GM12878 (cell line): ENCODE measurements at regions not wholly inside any gene's neighbourhood (a gene's known extent, or its start where the extent isn't known, plus 50 kb on each side); places are given as distances from the start of the nearest gene placed in this dataset.

Source experiments
- ATAC-seq: fragments of 200-7000 bp; cut with Tn5 transposase; 3 replicates; pipeline ENCODE4 v1.9.1; 2020; ENCODE audit warnings: mild to moderate bottlenecking, moderate library complexity
- BruUV-seq: library from RNA; stranded (reverse); fragments of 400-500 nt; replicated peaks from 2 replicates; lab custom pipeline; 2021; lab: Mats Ljungman, UMichigan
- CTCF ChIA-PET: fragments of 300-600 bp; sonication (Branson Sonifier 250); formaldehyde crosslinking; extraction: SDS; loops from one replicate; lab custom pipeline; 2021; ENCODE audit warnings: inconsistent platforms; lab: Yijun Ruan, JAX
- POLR2A ChIA-PET: fragments of 350-600 bp; formaldehyde crosslinking; extraction: SDS; loops from one replicate; lab custom pipeline; 2021; ENCODE audit warnings: inconsistent platforms; lab: Charles Lee
- RAD21 ChIA-PET: fragments of 300-600 bp; sonication (Branson Sonifier 250); formaldehyde crosslinking; loops from one replicate; lab custom pipeline; 2023; ENCODE audit warnings: antibody characterized with exemption; ENCODE audit not compliant: unreplicated experiment; lab: Charles Lee
- SMC1A ChIA-PET: fragments of 300-600 bp; sonication (Branson Sonifier 250); formaldehyde crosslinking; loops from one replicate; lab custom pipeline; 2023; ENCODE audit not compliant: unreplicated experiment, uncharacterized antibody; lab: Charles Lee
- DNase-seq: peaks from one replicate; pipeline ENCODE4 v3.0.0-alpha.2; 2011; ENCODE audit warnings: low read depth, low spot score
- FAIRE-seq: peaks from 3 replicates; lab custom pipeline; 2011; peaks lifted over from hg19 to GRCh38; lab: Jason Lieb, UNC
- H2AFZ ChIP-seq: 2 replicates; pipeline ENCODE4 v1.6.0; 2011; ENCODE audit warnings: low read depth, low read length, control low read depth; ENCODE audit not compliant: control insufficient read depth
- H3K27ac ChIP-seq: 2 replicates; pipeline ENCODE4 v1.5.1; 2011; ENCODE audit warnings: control low read depth; ENCODE audit not compliant: control insufficient read depth, insufficient read depth
- H3K27me3 ChIP-seq, 2 experiments: replicated peaks in 1 of 2; 2 replicates each; pipeline versions ENCODE4 v1.6.0 to v1.6.1; 2011; ENCODE audit warnings: low read length in 1 of 2; ENCODE audit not compliant: control insufficient read depth in 2 of 2, insufficient read depth in 2 of 2
- H3K36me3 ChIP-seq, 2 experiments: 2 replicates each; pipeline ENCODE4 v1.5.1; 2011; ENCODE audit warnings: low read length in 1 of 2; ENCODE audit not compliant: control insufficient read depth in 2 of 2, insufficient read depth in 2 of 2
- H3K4me1 ChIP-seq: 2 replicates; pipeline ENCODE4 v1.6.1; 2011; ENCODE audit warnings: mild to moderate bottlenecking, low read length, moderate library complexity, mixed read lengths; ENCODE audit not compliant: control insufficient read depth, insufficient read depth
- H3K4me2 ChIP-seq: 2 replicates; pipeline ENCODE4 v1.6.0; 2011; ENCODE audit warnings: control low read depth; ENCODE audit not compliant: control insufficient read depth, insufficient read depth
- H3K4me3 ChIP-seq: fragments of 200-600 bp; sonication (generic); 2 replicates; pipeline ENCODE4 v1.5.1; 2016
- H3K79me2 ChIP-seq: 2 replicates; pipeline ENCODE4 v1.6.0; 2011; ENCODE audit warnings: low read length; ENCODE audit not compliant: control insufficient read depth, insufficient read depth
- H3K9ac ChIP-seq: 2 replicates; pipeline ENCODE4 v1.8.0; 2011; ENCODE audit warnings: low read length, control low read depth, mixed read lengths; ENCODE audit not compliant: control insufficient read depth, insufficient read depth
- H3K9me3 ChIP-seq: replicated peaks from 3 replicates; pipeline ENCODE4 v1.5.1; 2011; ENCODE audit warnings: mild to moderate bottlenecking, low read length; ENCODE audit not compliant: control insufficient read depth, insufficient read depth
- H4K20me1 ChIP-seq: 2 replicates; pipeline ENCODE4 v1.6.0; 2011; ENCODE audit not compliant: control insufficient read depth, insufficient read depth
- CEBPB ChIP-seq, 2 experiments: fragments of 150-350 bp in 1 of 2; IDR thresholded peaks; 2 replicates each; pipeline ENCODE4 v1.6.1; 2012 to 2014; ENCODE audit warnings: low read depth in 2 of 2, low read length in 2 of 2, borderline replicate concordance in 1 of 2, inconsistent platforms in 1 of 2
- HDAC6 ChIP-seq: fragments of 200-600 bp; sonication (generic); IDR thresholded peaks from one replicate; pipeline ENCODE4 v1.8.0; 2017; ENCODE audit warnings: antibody characterized with exemption; ENCODE audit not compliant: unreplicated experiment
- KAT2A ChIP-seq: conservative IDR thresholded peaks from 2 replicates; pipeline ENCODE4 v1.6.1; 2011; ENCODE audit warnings: low read depth, low read length; ENCODE audit not compliant: control insufficient read depth
- MEF2B ChIP-seq: fragments of 450-650 bp; IDR thresholded peaks from 2 replicates; pipeline ENCODE4 v1.6.1; 2018; ENCODE audit warnings: mild to moderate bottlenecking, moderate library complexity; ENCODE audit not compliant: partially characterized antibody, poor library complexity, severe bottlenecking
- NFIC ChIP-seq: IDR thresholded peaks from 2 replicates; pipeline ENCODE4 v1.6.1; 2012; ENCODE audit warnings: low read depth, mild to moderate bottlenecking, inconsistent platforms, low read length, moderate library complexity
- NR2C1 ChIP-seq: fragments of 450-650 bp; IDR thresholded peaks from 2 replicates; pipeline ENCODE4 v1.6.1; 2017; ENCODE audit warnings: antibody characterized with exemption, mild to moderate bottlenecking, moderate library complexity
- RBBP5 ChIP-seq: fragments of 200-600 bp; sonication (generic); conservative IDR thresholded peaks from 2 replicates; pipeline ENCODE4 v1.6.1; 2016
- WGBS: methylation state at CpG from one replicate; pipeline ENCODE4 v1.1.6; 2016; ENCODE audit warnings: low lambda C conversion rate; ENCODE audit not compliant: insufficient replicate concordance, insufficient coverage; ENCODE audit errors: missing lambda C conversion rate; 5-methylcytosine and 5-hydroxymethylcytosine counted together
- in situ Hi-C: fragments of 300-500 bp; cut with MboI; formaldehyde crosslinking; loops from 9 replicates; pipeline ENCODE4 v1.14.3; 2018; ENCODE audit warnings: mixed read lengths
- intact Hi-C: fragments of 100-400 bp; cut with micrococcal nuclease; formaldehyde crosslinking; loops from one replicate; pipeline ENCODE4 v1.14.2; 2022; ENCODE audit not compliant: unreplicated experiment
- TF ChIP-seq, protein P1 (sequence below): IDR thresholded peaks from 2 replicates; pipeline ENCODE4 v1.6.1; 2011; ENCODE audit warnings: borderline replicate concordance, low read depth, mild to moderate bottlenecking, moderate library complexity, low read length; ENCODE audit not compliant: insufficient read depth, poor library complexity, severe bottlenecking
- TF ChIP-seq, protein P2 (sequence below): IDR thresholded peaks from 2 replicates; pipeline ENCODE4 v1.6.1; 2012; ENCODE audit warnings: improper control_type of control experiment, low read depth, low read length; ENCODE audit not compliant: insufficient replicate concordance
- TF ChIP-seq, protein P3 (sequence below): IDR thresholded peaks from 2 replicates; pipeline ENCODE4 v1.6.1; 2011; ENCODE audit warnings: low read depth, low read length, improper control_type of control experiment, borderline replicate concordance
- TF ChIP-seq, protein P4 (sequence below): fragments of 150-350 bp; IDR thresholded peaks from 2 replicates; pipeline ENCODE4 v1.6.1; 2014; ENCODE audit warnings: mild to moderate bottlenecking, low read depth, low read length

DNA sequence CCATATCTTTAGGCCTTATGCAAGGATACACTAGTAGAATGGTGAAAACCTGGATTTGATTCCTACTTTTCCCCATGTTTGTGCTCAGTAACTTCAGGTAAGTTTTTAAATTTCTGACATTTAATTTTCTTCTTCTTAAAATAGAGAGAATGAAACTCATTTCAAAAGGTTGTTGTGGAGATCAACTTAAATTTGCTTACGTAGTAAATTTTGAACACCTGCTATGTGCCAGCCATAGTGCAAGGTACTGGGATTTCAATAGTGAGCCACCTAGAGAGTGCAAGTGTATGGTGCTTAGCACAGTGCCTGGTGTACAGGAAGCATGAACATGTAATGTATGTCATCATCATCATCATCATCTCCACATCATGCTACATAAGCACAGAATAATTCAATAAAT, 73.6 kb upstream of the SMIM36 start:
- ChIA-PET POLR2A (no interaction called here), RAD21 (no interaction called here), SMC1A (no interaction called here), CTCF (interaction anchor here (0.9 kb wide), 1 partner anchor 10 kb away, joined by 3 read pairs; no protein-coding TSS in a partner anchor)
- Histone ChIP-seq H3K36me3 (no peaks in the 10 kb centered on the region), H3K79me2 (no peaks in the 10 kb centered on the region), H4K20me1 (no peaks in the 10 kb centered on the region), H3K9ac (no peak overlapping the region), H2AFZ (no peak overlapping the region), H3K4me2 (no peak overlapping the region), H3K27ac (no peak overlapping the region), H3K27me3 (no peaks in the 10 kb centered on the region; a peak in 1 of 4 replicates), H3K4me3 (no peak overlapping the region), H3K9me3 (no peaks in the 10 kb centered on the region), H3K4me1 (0 out of 2 replicates have a peak, but pooled peaks cover 3% of the 10 kb centered on the region)
- 46% methylated on average over 1 of the region's 1 CpG for WGBS
- BruUV-seq: no TSS peak
- in situ Hi-C loops: no loop called here
- TF ChIP-seq HDAC6 (no peak), KAT2A (no peak), NFIC (no peak), NR2C1 (no peak), MEF2B (no peak), CEBPB (IDR thresholded peaks at IDR 0.05; ENCODE audit: borderline replicate concordance in 1 of 2, low read depth in 2 of 2, low read length in 2 of 2) (no peak), RBBP5 (no peak)
- TF ChIP-seq, protein P1, sequence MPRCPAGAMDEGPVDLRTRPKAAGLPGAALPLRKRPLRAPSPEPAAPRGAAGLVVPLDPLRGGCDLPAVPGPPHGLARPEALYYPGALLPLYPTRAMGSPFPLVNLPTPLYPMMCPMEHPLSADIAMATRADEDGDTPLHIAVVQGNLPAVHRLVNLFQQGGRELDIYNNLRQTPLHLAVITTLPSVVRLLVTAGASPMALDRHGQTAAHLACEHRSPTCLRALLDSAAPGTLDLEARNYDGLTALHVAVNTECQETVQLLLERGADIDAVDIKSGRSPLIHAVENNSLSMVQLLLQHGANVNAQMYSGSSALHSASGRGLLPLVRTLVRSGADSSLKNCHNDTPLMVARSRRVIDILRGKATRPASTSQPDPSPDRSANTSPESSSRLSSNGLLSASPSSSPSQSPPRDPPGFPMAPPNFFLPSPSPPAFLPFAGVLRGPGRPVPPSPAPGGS: no peak
- TF ChIP-seq, protein P2, sequence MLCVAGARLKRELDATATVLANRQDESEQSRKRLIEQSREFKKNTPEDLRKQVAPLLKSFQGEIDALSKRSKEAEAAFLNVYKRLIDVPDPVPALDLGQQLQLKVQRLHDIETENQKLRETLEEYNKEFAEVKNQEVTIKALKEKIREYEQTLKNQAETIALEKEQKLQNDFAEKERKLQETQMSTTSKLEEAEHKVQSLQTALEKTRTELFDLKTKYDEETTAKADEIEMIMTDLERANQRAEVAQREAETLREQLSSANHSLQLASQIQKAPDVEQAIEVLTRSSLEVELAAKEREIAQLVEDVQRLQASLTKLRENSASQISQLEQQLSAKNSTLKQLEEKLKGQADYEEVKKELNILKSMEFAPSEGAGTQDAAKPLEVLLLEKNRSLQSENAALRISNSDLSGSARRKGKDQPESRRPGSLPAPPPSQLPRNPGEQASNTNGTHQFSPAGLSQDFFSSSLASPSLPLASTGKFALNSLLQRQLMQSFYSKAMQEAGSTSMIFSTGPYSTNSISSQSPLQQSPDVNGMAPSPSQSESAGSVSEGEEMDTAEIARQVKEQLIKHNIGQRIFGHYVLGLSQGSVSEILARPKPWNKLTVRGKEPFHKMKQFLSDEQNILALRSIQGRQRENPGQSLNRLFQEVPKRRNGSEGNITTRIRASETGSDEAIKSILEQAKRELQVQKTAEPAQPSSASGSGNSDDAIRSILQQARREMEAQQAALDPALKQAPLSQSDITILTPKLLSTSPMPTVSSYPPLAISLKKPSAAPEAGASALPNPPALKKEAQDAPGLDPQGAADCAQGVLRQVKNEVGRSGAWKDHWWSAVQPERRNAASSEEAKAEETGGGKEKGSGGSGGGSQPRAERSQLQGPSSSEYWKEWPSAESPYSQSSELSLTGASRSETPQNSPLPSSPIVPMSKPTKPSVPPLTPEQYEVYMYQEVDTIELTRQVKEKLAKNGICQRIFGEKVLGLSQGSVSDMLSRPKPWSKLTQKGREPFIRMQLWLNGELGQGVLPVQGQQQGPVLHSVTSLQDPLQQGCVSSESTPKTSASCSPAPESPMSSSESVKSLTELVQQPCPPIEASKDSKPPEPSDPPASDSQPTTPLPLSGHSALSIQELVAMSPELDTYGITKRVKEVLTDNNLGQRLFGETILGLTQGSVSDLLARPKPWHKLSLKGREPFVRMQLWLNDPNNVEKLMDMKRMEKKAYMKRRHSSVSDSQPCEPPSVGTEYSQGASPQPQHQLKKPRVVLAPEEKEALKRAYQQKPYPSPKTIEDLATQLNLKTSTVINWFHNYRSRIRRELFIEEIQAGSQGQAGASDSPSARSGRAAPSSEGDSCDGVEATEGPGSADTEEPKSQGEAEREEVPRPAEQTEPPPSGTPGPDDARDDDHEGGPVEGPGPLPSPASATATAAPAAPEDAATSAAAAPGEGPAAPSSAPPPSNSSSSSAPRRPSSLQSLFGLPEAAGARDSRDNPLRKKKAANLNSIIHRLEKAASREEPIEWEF: no peak
- TF ChIP-seq, protein P3, sequence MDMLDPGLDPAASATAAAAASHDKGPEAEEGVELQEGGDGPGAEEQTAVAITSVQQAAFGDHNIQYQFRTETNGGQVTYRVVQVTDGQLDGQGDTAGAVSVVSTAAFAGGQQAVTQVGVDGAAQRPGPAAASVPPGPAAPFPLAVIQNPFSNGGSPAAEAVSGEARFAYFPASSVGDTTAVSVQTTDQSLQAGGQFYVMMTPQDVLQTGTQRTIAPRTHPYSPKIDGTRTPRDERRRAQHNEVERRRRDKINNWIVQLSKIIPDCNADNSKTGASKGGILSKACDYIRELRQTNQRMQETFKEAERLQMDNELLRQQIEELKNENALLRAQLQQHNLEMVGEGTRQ: no peak
- TF ChIP-seq, protein P4, sequence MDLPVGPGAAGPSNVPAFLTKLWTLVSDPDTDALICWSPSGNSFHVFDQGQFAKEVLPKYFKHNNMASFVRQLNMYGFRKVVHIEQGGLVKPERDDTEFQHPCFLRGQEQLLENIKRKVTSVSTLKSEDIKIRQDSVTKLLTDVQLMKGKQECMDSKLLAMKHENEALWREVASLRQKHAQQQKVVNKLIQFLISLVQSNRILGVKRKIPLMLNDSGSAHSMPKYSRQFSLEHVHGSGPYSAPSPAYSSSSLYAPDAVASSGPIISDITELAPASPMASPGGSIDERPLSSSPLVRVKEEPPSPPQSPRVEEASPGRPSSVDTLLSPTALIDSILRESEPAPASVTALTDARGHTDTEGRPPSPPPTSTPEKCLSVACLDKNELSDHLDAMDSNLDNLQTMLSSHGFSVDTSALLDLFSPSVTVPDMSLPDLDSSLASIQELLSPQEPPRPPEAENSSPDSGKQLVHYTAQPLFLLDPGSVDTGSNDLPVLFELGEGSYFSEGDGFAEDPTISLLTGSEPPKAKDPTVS: no peak
- intact Hi-C loops: no loop called here
- FAIRE-seq (no peak), DNase-seq (no peak), ATAC-seq (no peak)
